Left hindlimb (tissue), 1 donor: ENCODE measurements at regions not wholly inside any gene's neighbourhood (a gene's known extent, or its start where the extent isn't known, plus 50 kb on each side); places are given as distances from the start of the nearest gene placed in this dataset.

Experiments used
- DNase-seq: peaks from one replicate; pipeline ENCODE4 v3.0.0-alpha.2; 2018

DNA sequence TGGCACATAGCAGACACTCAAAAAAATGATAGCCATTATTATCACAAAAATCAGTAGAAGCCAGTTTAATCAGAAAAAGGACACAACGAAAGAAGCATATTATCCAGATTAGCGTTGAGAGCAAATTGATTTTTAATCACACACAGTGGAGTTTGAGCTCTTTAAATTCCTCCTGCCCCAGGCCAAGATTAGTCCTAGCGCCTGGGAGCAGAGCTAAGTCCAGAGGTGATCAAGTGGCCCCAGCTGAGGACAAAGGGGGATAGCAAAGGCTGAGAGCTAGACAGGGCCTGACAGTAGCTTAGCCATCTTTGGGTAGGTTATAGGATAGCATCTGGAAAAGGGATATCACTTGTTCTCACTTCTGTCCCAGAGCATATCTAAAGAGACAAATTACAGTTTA is 133.6 kb downstream of the NXPE2 start:
- DNase-seq = no peak

DNA sequence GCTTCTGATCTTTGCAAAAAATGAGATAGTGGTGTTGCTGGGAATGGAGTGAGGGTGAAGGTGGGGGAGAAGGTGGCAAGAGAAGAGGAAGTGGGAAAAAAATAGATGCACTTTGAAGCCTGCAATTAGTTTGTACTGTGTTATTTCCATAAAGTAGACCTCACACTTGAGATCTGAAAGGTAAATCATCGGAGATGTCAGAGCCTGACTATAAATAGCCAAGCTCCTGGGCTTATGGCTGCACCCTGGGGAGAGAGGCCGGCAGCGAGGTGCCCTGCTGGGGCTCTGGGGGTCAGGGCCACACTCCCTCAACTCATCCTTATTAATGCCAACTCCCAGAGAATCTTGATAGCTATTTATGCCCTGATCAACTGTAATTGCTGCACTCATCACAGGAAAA is 134.4 kb downstream of the NXPE2 start:
- no peak for DNase-seq

DNA sequence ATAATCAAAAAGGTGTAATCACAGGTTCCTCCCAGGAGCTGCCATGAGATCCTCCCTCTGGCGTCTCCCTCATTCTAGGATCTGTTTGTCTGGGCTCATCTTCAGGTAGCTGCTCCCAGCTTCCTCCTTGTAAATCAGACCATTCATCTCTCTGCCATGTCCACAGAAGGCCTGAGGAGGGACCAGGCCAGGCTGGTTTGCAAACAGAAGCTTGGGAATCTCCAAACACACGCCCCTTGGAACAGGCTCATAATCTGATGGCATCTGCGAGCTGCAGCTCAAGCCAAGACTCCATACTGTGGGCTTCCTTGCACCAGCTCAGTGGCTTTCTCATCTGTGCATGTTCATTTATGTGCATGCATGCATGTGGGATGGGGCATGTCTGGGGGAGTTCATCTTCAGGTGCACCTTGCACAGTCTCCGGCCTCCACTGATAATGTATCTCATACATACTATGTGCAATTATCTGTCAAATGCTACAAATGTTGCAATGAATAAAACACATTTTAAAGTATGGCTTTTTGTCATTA is 134.9 kb downstream of the NXPE2 start:
- no peak for DNase-seq

DNA sequence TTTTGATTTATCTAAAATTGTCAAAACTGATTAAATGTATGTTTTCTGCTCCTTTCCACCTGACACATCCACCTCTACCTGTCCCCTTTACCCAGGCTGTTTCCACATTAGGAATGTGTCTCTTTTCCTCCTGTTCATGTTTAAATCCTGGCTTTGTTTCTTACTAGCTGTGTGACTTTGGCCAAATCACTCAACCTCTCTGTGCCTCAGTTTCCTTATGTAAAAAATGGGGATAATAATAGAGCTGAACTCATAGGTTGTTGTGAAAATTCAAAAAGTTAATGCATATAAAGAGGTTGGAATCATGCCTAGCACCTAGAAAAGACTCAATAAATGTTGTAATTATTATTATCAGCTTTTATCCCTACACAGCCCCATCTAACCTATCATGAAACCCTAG is 136.8 kb downstream of the NXPE2 start:
- DNase-seq = no peak

DNA sequence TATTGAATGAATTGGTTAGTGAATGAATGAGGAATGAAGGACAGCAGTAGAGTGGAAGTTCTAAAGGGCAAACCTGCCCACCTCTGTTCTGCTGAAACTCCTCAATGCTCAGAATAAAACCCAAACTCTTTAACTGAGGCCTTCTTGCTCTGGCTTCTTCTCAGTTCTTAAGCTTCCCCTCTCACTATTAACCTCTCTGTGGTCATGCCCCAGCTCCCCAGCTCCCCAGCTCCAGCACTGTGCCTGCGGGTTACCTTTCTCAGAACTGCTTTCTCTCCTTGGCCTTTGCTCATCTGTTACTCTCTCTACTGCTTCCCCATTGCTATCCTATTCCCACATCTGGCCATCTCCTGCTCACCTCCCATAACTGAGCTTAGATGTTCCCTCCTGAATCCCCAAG is 137.4 kb downstream of the NXPE2 start:
- DNase-seq = no peak

DNA sequence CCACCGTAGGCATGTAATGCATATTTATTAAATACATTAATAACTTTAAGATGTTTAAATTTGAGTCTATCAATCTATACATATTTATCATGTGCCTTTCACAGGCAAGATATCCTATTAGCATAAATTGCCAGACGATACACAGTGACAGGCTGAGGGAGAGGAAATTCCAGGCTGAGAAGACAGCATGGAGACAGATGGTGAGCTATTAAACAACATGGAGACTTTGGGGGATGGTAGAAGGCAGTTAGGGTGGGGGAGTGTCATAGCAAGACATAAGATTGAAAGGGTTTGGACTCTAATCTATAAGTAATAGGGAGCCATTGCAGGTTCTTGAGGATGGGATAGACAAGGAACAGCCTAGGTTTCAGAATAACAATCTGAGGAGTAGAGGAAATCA is 138.5 kb downstream of the NXPE2 start:
- DNase-seq = no peak

DNA sequence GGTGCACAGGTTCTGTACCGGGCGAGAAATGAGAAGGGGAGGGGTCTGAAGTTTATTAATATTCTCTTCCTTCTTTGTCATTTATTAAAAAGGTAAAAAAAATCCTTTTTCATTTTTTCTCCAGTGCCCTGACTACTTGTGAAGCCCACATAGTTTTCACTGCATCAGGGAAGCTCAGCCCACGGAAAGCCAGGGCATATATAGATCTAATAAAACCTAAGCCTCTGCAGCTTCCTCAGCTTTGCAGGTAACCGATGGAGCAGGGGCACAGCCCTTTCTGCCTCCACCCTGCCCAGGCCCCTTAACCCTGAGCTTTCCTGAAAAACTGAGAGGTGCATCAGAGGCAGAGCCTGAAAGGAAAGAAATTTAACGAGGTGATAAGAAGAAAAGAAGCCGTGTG is 140.1 kb downstream of the NXPE2 start:
- DNase-seq = no peak

DNA sequence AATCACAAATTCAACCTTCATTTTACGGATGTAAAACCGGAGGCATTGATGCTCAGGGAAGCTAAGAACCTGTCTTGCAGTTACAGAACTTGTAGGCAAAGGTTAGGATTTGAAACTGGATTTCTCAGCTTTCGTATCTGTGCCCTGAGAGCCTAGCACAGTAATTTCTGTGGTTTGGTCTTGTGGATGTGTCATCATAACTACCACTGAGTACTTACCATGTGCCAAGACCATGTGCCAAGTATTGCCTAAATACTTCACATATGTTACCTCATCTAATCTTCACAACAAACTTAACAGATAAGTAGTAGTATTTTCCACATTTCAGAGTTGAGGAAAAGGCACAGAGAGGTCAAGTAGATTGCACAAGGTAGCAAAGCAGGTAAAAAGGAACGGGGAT is 140.7 kb downstream of the NXPE2 start:
- DNase-seq = no peak

DNA sequence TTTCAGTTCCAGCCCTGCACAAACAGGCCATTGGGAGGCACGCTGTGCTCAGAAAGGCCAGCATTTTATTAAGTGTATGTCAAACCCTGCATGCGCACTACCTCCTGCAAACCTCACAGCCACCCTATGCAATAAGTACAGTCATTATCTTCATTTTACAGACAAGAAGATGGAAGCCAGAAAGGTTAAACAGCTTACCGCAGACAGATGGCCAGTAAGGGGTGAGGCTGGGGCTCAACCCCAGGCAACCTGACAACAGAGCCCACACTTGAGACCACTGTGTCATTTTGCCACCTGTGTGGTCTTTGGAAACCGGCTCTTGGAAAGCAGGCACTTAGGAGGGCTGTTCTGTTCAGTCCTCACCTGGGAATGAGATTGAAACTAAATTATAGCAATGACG is 142.3 kb downstream of the NXPE2 start:
- no peak for DNase-seq

DNA sequence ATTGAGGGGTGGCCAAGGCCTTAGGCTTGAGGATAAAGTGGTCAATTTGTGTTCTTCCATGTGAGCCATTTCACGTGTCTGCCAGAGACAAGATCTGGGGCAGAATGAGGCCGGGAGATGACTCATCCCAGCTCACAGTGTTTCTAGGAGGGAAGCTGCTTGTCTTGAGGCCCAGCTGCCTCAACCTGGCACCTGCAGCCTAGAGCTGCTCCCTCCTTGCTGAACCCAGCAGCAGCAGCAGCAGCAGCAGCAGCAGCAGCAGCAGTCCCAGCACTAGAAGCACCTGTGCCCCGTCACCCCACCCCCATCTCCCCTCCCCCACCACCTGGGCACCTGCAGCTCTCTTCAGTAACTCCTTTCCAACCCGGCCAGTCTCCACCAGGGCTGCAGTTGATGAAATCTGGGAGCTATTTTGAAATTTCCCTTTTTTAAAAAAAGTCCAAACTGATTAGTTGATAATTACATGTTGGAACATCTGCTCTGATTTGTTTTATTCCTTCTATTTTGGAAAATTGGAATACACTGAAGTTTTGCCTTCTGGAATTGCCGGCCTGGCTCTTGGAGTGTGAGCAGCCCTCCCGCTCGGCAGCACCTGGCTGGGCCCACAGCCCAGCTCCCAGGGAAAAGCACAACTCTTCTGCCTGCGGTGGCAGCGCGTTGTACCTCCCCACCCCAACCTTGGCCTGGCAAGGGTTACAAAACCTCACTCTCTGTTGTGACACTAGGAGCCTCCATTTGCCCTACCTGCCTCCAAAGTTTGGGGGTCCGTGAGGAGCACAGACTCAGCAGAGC is 143.5 kb downstream of the NXPE2 start:
- no peak for DNase-seq

DNA sequence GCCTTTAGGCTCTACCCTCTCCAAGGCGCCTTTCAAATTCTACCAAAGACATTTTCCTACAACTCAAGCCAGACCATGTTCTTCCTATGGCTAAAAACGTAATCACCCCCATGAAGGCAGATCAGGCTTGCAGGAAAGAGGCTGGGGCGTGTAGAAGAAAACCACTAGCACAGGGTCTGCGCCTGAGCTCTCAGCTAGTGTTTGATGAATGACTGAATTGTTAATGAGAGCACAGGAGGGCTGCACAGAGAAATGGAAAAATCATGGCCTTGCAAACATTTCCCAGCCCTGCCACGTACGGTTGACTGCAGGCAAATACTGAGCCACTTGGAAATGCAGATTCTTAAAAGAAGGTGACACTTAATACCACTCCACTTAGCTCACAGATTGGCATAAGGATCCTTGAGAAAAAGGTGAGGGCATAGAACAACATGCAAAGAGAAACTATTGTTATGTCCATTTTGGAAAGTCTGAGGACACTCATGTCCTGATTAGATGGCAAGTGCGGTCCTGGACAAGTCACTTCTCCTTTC is 148.6 kb downstream of the NXPE2 start:
- DNase-seq = no peak

DNA sequence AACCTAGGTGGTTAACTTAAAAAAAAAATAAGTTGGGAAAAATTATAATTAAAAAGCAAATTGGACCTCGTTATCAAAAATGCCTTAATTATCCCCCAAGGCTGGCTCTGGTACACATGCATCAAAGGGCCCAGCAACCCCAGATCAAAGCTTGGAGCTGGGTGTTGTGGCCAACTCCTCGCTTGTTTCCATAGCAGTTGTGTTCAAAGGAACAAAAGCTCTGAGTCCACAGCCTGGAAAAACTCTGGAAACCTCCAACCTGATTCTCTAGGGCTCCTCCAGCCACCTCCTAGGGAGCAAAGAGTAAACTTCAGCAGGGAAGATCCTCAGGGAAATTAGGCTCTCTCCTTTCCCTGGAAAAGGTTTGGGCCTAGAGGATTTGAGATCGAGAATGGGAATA is 149.4 kb downstream of the NXPE2 start:
- DNase-seq = no peak

DNA sequence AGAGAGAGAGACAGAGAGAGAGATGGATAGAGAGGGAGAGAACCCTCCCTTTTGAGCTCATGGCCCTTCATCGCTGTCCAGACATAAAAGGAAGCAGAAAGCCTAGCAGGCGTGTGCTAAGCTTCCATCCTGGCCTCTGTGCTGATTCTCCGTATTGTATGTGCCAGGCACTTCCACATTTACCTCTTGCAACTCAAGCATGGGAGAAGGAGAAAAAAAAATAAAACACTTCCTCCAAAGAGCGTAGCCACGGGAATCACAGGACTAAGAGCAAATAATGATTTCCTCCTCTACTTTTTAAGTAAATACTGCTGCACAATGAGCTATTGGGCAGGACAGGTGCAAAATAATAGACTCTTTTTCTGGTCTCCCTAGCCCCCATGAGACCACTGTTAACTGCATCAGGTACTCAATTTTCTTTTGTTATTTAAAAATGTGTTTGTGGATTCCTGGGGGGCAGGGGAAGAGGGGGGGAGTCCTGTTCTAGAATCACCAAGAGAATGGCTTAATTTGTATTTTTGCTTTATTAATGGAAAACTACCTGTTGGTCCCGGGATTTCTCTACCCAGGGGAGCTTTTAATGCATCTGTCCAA is 154.3 kb downstream of the NXPE2 start:
- no peak for DNase-seq

DNA sequence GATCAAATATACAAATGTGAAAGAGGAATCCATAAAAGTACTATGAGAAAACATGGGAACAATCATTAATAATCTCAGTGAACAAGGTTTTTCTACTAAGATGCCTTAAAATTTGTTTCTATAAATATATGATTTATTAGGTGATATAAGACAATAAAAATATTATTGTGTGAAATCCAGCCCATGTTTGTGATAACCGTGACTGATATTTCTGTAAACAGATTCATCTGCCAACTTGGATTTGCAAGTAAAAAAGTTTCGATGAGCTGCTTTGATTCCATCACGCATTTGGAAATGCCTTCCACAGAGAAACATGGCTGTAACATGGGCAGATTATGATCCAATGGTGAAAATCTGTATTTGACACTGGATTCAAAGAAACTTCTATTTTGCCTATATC is 157.8 kb downstream of the NXPE2 start:
- no peak for DNase-seq

DNA sequence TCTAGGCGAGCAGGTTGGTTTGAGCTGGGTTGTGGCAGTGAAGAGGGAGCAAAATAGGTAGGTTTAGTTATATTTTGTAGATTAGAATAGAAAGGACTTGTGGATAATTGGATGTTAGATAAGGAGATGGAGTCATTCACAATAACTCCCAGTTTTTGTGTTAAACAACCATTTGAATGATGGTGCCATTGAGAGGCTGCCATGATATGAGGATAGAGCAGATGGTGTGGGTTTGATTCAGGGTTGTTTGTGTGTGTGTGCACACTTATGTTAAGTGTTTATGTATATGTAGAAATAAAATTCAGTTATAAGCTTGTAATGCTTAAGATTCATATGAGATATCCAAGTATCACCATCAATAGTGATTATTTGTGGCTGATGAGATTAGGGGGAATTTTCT is 166.6 kb downstream of the NXPE2 start:
- DNase-seq = no peak

DNA sequence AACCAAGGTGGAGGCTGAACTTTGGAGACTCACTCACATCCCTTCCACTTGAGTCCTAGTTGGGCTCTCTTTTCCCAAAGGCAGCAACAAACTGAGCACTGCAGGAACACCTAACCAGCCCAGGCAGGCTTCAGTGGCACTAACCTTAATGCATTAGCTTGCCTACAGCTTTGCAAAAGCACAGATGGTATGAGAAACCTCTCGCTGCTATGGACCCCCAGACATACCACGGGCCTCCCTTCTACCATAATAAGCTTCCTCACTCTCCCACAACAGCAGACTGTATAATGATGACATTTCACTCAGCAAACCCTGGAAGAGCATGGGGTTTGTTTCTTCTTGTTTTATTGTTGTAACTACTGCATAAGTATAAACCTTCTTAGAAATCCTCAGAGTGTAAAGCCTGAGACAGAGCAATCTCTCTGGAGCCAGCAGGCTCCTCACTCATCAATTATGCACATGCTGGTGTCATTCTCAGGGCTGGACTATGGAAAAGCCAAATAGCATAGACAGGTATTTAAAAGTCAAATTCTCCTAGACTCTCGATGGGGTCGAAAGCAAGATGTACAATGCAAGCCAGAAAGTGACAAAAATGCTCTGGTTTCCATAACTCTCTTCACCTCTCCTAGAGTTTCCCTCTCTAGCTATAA is 167.6 kb downstream of the NXPE2 start:
- DNase-seq = no peak

DNA sequence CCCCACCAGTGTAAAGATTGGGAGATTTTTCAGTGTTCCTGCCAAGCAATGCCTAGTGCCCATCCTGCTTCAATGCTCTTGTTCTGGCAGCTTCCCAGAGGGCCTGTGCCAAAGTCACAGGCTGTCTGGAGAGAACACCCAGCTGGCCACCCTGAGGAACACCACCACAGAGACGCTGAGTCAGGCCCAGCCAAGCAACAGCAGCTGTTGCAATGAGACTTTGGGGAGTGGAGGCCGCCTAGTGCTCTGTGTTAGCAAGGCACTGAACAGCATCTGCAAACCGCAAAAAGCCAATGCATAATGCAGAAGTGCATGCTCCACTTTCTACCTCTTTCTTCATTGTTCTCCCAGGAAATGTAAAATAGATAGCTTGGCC is 168.1 kb downstream of the NXPE2 start:
- peak; percentile 53 for DNase-seq

DNA sequence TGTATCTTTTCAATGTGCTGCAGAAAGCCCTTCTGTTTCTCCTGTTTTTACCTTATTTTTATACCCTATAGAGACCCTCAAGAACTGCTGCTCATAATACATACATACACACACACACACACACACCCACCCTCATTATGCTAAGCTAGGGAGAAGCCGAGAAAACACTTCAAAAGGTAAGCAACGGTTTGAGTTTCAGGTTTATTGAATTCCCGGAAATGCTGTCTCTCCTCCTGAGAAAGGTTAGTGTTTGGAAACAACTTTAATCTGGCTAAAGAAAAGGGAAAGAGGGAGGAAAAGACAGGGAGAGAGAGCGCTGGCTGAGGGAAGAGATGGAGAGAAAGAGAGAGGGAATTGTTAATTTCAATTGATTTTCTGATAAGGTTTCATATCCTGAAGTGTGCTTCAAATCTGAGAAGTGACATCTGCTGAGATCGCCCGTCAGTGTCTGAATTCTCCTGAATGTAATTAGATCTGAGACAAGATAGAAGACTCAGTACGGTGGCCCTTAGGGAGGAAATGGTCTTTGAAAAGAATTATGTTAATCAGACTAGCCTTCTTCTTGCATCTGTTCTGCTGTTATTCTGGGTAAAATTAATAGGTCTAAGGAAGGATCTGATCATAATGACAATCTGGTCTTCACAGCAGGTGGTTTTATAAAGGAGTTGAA is 169.1 kb downstream of the NXPE2 start:
- DNase-seq = no peak

DNA sequence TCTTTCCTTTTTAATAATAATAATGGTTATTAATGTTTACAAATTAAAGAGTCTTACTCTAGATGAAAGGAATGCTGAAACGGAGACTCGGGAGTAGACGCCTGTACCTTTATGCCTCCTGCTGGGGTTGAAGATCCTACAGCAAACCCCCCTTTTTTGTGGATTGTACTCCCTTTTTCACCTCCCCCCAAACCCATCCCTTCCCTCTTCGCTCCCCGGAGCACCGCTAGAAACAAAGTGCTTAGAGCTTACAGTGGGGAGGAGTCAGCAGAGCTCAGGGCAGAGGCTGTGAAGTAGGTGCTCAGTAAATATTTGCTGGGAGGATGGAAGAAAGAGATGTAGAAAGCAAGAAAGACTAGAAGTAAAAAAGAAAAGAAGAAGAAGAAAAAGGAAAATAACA is 169.7 kb downstream of the NXPE2 start:
- no peak for DNase-seq

DNA sequence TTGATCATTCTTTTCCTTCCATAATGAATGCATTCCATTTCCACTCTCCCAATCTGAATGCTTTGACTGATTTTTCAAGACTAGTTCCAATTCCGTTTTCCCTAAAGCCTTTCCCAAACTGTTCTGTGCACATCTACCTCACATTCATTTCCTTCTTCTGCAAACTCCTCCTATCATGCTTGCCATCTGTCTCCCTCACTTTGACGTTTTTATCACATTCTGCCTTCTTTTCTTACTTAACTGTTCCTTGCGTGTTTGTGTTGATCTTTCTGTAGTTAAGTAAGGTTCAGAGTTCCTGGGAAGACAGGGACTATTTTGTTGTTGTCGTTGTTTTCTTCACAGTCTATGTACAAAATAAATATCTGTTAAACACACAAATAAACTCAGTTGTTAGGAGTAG is 179.0 kb downstream of the NXPE2 start:
- DNase-seq = no peak

DNA sequence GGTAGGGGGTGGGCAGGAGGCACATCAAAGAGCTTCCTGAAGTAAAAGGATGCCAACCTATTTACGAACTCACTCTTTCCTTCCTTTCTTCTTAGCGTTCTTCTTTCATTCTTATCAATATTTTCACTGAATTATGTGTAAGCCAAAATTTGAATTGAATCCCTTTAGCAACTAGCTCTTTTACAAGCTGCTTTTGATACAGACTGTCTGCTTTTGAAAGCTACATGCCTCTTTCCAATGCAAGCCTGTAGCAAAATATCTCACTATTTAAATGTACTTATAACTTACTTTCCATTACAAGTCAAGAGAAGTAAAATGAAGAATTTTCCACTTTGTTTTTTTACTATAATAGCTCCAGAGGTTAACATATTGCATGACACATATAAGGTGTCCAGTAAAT is 186.6 kb downstream of the NXPE2 start:
- DNase-seq = no peak

DNA sequence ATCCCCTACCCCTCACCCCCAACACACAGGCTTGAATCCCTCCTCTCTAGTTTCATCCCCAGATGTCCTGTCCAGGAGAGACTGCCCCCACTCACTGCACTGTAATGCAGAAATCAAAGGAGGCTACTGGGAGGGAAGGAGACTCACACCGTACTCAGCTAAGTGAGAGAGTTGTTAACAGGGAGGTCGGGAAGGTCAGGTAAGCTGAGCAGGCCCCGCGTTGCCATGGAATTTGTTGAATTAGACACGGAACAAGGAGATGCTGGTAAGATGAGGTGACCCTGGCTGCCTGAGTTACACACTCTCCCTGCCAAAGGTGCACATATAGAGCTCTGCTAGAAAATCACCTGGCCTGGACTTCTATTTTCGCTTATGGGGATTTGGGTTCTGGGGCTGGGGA is 197.9 kb downstream of the NXPE2 start:
- DNase-seq = no peak

DNA sequence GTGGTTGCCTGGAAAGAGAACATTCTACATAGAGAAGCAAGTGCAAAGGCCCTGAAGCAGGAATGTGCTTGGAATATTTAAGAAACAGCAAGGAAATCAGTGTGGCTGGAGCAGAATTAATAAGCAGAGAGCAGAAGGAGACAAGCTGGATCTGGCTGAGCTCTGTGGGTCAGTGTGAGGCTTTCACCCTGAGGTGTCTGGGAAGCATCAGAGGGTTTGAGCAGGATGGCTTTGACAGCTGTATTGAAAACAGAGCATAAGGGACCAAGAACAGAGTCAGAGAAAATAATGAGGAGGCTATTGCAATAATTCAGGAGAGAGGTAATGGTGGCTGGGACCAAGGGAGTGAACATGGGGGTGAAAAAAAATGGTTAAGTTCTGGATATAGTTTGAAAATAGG is 199.6 kb downstream of the NXPE2 start:
- no peak for DNase-seq
